ENCODE measurements at regions not wholly inside any gene's neighbourhood (a gene's known extent, or its start where the extent isn't known, plus 50 kb on each side); places are given as distances from the start of the nearest gene placed in this dataset.

DNA sequence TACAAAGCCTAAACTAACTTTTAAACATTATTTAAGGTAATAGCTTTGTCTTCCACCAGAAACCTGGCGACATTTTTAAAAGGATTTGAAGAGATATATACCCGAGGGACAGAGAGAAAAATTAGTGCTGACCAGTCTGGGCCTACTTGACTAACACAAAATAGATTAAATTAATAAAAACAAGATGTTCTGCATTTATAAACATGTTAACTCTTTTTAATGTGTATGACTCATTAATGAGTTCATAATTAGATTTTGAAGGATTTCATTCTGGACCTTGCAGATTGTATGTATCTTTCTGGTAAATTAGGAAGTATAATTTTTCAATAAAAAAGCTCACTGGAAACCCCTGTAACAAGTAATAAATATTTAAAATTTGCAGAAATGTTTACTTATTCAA, 459.1 kb upstream of the CDH9 start:
- Histone ChIP-seq H2AFZ (no peak overlapping the region), H3K4me3 (no peak overlapping the region), H3K79me2 (replicated peaks; ENCODE audit: insufficient read depth) (no peaks in the 10 kb centered on the region), H3K36me3 (ENCODE audit: insufficient read depth) (no peaks in the 10 kb centered on the region), H3K9me2 (ENCODE audit: insufficient read depth) (no peaks in the 10 kb centered on the region), H4K20me1 (replicated peaks; ENCODE audit: insufficient read depth) (no peaks in the 10 kb centered on the region), H3F3A (replicated peaks; ENCODE audit: low read depth) (no peaks in the 10 kb centered on the region), H3K27me3 (ENCODE audit: insufficient read depth) (no peaks in the 10 kb centered on the region), H3K4me2 (no peak overlapping the region), H3K27ac (ENCODE audit: low read depth) (no peak overlapping the region), H3K4me1 (ENCODE audit: insufficient read depth) (no peaks in the 10 kb centered on the region)
- Mint-ChIP-seq H3K4me3 (no peak overlapping the region), H3K27ac (no peak overlapping the region), H3K9me3 (no peaks in the 10 kb centered on the region), H3K27me3 (ENCODE audit: insufficient read depth, low read depth, poor library complexity) (no peaks in the 10 kb centered on the region), H3K4me1 (no peaks in the 10 kb centered on the region), H3K36me3 (ENCODE audit: low read depth) (no peaks in the 10 kb centered on the region)
- ATAC-seq (no peak), DNase-seq (ENCODE audit: low spot score) (no peak)
- TF ChIP-seq STAT1 (IDR thresholded peaks at IDR 0.05; ENCODE audit: unreplicated experiment) = no peak
- TF ChIP-seq, protein P1, sequence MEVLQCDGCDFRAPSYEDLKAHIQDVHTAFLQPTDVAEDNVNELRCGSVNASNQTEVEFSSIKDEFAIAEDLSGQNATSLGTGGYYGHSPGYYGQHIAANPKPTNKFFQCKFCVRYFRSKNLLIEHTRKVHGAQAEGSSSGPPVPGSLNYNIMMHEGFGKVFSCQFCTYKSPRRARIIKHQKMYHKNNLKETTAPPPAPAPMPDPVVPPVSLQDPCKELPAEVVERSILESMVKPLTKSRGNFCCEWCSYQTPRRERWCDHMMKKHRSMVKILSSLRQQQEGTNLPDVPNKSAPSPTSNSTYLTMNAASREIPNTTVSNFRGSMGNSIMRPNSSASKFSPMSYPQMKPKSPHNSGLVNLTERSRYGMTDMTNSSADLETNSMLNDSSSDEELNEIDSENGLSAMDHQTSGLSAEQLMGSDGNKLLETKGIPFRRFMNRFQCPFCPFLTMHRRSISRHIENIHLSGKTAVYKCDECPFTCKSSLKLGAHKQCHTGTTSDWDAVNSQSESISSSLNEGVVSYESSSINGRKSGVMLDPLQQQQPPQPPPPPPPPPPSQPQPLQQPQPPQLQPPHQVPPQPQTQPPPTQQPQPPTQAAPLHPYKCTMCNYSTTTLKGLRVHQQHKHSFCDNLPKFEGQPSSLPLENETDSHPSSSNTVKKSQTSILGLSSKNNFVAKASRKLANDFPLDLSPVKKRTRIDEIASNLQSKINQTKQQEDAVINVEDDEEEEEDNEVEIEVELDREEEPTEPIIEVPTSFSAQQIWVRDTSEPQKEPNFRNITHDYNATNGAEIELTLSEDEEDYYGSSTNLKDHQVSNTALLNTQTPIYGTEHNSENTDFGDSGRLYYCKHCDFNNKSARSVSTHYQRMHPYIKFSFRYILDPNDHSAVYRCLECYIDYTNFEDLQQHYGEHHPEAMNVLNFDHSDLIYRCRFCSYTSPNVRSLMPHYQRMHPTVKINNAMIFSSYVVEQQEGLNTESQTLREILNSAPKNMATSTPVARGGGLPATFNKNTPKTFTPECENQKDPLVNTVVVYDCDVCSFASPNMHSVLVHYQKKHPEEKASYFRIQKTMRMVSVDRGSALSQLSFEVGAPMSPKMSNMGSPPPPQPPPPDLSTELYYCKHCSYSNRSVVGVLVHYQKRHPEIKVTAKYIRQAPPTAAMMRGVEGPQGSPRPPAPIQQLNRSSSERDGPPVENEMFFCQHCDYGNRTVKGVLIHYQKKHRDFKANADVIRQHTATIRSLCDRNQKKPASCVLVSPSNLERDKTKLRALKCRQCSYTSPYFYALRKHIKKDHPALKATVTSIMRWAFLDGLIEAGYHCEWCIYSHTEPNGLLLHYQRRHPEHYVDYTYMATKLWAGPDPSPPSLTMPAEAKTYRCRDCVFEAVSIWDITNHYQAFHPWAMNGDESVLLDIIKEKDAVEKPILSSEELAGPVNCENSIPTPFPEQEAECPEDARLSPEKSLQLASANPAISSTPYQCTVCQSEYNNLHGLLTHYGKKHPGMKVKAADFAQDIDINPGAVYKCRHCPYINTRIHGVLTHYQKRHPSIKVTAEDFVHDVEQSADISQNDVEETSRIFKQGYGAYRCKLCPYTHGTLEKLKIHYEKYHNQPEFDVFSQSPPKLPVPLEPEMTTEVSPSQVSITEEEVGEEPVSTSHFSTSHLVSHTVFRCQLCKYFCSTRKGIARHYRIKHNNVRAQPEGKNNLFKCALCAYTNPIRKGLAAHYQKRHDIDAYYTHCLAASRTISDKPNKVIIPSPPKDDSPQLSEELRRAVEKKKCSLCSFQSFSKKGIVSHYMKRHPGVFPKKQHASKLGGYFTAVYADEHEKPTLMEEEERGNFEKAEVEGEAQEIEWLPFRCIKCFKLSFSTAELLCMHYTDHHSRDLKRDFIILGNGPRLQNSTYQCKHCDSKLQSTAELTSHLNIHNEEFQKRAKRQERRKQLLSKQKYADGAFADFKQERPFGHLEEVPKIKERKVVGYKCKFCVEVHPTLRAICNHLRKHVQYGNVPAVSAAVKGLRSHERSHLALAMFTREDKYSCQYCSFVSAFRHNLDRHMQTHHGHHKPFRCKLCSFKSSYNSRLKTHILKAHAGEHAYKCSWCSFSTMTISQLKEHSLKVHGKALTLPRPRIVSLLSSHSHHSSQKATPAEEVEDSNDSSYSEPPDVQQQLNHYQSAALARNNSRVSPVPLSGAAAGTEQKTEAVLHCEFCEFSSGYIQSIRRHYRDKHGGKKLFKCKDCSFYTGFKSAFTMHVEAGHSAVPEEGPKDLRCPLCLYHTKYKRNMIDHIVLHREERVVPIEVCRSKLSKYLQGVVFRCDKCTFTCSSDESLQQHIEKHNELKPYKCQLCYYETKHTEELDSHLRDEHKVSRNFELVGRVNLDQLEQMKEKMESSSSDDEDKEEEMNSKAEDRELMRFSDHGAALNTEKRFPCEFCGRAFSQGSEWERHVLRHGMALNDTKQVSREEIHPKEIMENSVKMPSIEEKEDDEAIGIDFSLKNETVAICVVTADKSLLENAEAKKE (CRISPR knock-in tag; IDR thresholded peaks at IDR 0.05) = no peak

DNA sequence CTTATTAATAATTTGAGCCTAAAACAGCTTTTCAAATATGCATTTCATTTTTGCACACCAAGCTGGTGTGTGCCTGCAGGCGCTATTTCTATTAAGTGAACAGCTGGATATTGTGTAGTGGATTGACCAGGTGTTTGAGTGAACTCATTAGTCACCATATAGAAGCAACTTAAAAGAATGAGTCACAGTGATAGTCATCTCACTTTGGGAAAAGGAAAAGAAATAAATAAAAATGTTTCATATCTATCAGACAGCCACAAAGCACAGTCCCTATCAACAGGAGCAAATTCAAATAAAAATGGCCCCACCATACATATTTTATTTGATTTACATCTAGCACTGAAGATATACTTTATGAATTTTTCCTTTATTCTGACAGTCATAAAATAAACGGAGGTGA, 456.5 kb upstream of the CDH9 start:
- Mint-ChIP-seq H3K4me1 (no peaks in the 10 kb centered on the region), H3K9me3 (no peaks in the 10 kb centered on the region; the same call in 2 of the 3 replicates), H3K27ac (no peak overlapping the region), H3K27me3 (ENCODE audit: insufficient read depth, low read depth, poor library complexity) (no peaks in the 10 kb centered on the region), H3K4me3 (no peak overlapping the region), H3K36me3 (ENCODE audit: low read depth) (no peaks in the 10 kb centered on the region)
- Histone ChIP-seq H3K4me3 (no peak overlapping the region), H3F3A (replicated peaks; ENCODE audit: low read depth) (no peaks in the 10 kb centered on the region), H3K27ac (ENCODE audit: low read depth) (no peak overlapping the region), H3K9me2 (ENCODE audit: insufficient read depth) (no peaks in the 10 kb centered on the region), H3K4me2 (no peak overlapping the region), H2AFZ (no peak overlapping the region), H3K79me2 (replicated peaks; ENCODE audit: insufficient read depth) (no peaks in the 10 kb centered on the region), H3K27me3 (ENCODE audit: insufficient read depth) (no peaks in the 10 kb centered on the region), H4K20me1 (replicated peaks; ENCODE audit: insufficient read depth) (no peaks in the 10 kb centered on the region), H3K36me3 (ENCODE audit: insufficient read depth) (no peaks in the 10 kb centered on the region), H3K4me1 (ENCODE audit: insufficient read depth) (no peaks in the 10 kb centered on the region)
- ATAC-seq (no peak), DNase-seq (ENCODE audit: low spot score) (no peak)
- TF ChIP-seq ZNF331 (CRISPR knock-in tag; IDR thresholded peaks at IDR 0.05; ENCODE audit: low read depth) = no peak
- TF ChIP-seq EZH2 (IDR thresholded peaks at IDR 0.05; ENCODE audit: low read depth, unreplicated experiment) = no peak
- TF ChIP-seq, protein P2, sequence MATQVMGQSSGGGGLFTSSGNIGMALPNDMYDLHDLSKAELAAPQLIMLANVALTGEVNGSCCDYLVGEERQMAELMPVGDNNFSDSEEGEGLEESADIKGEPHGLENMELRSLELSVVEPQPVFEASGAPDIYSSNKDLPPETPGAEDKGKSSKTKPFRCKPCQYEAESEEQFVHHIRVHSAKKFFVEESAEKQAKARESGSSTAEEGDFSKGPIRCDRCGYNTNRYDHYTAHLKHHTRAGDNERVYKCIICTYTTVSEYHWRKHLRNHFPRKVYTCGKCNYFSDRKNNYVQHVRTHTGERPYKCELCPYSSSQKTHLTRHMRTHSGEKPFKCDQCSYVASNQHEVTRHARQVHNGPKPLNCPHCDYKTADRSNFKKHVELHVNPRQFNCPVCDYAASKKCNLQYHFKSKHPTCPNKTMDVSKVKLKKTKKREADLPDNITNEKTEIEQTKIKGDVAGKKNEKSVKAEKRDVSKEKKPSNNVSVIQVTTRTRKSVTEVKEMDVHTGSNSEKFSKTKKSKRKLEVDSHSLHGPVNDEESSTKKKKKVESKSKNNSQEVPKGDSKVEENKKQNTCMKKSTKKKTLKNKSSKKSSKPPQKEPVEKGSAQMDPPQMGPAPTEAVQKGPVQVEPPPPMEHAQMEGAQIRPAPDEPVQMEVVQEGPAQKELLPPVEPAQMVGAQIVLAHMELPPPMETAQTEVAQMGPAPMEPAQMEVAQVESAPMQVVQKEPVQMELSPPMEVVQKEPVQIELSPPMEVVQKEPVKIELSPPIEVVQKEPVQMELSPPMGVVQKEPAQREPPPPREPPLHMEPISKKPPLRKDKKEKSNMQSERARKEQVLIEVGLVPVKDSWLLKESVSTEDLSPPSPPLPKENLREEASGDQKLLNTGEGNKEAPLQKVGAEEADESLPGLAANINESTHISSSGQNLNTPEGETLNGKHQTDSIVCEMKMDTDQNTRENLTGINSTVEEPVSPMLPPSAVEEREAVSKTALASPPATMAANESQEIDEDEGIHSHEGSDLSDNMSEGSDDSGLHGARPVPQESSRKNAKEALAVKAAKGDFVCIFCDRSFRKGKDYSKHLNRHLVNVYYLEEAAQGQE (IDR thresholded peaks at IDR 0.05; ENCODE audit: unreplicated experiment) = no peak
- TF ChIP-seq POLR2AphosphoS5 (IDR thresholded peaks at IDR 0.05; ENCODE audit: low read depth) = no peak
- no peak for TF ChIP-seq EZH2phosphoT487 (IDR thresholded peaks at IDR 0.05; ENCODE audit: unreplicated experiment)
- TF ChIP-seq, protein P3, sequence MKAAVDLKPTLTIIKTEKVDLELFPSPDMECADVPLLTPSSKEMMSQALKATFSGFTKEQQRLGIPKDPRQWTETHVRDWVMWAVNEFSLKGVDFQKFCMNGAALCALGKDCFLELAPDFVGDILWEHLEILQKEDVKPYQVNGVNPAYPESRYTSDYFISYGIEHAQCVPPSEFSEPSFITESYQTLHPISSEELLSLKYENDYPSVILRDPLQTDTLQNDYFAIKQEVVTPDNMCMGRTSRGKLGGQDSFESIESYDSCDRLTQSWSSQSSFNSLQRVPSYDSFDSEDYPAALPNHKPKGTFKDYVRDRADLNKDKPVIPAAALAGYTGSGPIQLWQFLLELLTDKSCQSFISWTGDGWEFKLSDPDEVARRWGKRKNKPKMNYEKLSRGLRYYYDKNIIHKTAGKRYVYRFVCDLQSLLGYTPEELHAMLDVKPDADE (IDR thresholded peaks at IDR 0.05) = no peak
- no peak for TF ChIP-seq ZNF114 (CRISPR knock-in tag; IDR thresholded peaks at IDR 0.05)
- no peak for TF ChIP-seq STAT1 (IDR thresholded peaks at IDR 0.05; ENCODE audit: unreplicated experiment)

Data from GM23338 (cell line).